ENCODE measurements at regions not wholly inside any gene's neighbourhood (a gene's known extent, or its start where the extent isn't known, plus 50 kb on each side); places are given as distances from the start of the nearest gene placed in this dataset.

DNA sequence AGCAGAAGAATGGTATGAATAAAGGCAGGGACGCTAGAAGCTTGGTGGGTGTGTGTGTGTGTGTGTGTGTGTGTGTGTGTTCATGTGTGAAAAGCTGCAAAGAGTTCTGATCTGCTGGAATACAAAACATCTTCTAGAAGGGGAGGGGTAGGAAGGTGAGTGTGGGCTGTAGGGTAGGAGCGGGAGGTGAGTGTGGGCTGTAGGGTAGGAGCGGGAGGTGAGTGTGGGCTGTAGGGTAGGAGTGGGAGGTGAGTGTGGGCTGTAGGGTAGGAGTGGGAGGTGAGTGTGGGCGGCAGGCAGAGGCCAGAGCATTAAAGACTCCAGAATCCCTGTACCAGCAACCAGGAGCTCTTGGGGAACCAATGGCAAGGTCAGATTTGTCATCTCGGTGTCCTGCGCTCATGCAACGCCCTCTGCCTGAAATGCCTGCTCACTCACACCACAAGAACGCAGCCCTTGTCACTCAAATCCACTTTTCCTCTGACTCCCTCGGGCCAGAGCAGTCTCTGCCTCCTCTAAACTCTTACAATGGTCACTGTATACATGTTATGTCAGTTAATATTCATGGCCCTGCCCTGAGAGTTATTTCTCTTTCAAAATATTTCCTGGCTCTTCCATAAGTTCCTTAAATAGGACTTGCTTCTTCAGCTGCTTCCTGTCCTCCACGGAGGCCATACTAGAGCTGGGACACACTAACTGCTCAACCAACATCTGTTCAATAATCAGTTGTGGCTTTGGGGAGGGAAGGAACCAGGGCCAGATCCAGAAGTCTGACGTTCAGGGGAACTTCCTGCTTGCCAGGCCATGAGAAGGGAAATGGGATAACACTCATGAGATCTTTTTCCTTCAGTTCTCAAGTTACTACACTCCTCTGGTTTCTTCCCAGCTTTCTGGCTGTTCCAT, 53.6 kb upstream of the ZNF644 start:
- TF ChIP-seq, protein P1, sequence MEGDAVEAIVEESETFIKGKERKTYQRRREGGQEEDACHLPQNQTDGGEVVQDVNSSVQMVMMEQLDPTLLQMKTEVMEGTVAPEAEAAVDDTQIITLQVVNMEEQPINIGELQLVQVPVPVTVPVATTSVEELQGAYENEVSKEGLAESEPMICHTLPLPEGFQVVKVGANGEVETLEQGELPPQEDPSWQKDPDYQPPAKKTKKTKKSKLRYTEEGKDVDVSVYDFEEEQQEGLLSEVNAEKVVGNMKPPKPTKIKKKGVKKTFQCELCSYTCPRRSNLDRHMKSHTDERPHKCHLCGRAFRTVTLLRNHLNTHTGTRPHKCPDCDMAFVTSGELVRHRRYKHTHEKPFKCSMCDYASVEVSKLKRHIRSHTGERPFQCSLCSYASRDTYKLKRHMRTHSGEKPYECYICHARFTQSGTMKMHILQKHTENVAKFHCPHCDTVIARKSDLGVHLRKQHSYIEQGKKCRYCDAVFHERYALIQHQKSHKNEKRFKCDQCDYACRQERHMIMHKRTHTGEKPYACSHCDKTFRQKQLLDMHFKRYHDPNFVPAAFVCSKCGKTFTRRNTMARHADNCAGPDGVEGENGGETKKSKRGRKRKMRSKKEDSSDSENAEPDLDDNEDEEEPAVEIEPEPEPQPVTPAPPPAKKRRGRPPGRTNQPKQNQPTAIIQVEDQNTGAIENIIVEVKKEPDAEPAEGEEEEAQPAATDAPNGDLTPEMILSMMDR (conservative IDR thresholded peaks at IDR 0.05): no peak
- no peak for TF ChIP-seq EZH2 (IDR thresholded peaks at IDR 0.05; ENCODE audit: low read depth)

All from PC-9 (cell line).